Loucy (cell line): ENCODE measurements at regions not wholly inside any gene's neighbourhood (a gene's known extent, or its start where the extent isn't known, plus 50 kb on each side); places are given as distances from the start of the nearest gene placed in this dataset.

Experiments used
- H2AFZ ChIP-seq: fragments of 200-600 bp; sonication (generic); 2 replicates; pipeline ENCODE4 v1.6.0; 2016; ENCODE audit warnings: antibody characterized with exemption, mild to moderate bottlenecking, low read length, moderate library complexity
- H3F3A ChIP-seq: fragments of 200-600 bp; 2 replicates; pipeline ENCODE4 v1.6.0; 2016; ENCODE audit warnings: antibody characterized with exemption, low read depth, mild to moderate bottlenecking
- H3K27me3 ChIP-seq: fragments of 200-600 bp; sonication (generic); 2 replicates; pipeline ENCODE4 v1.6.1; 2014; ENCODE audit warnings: low read length, mild to moderate bottlenecking; ENCODE audit not compliant: insufficient read depth, poor library complexity, severe bottlenecking
- H3K36me3 ChIP-seq: fragments of 200-600 bp; sonication (generic); 2 replicates; pipeline ENCODE4 v1.6.1; 2016; ENCODE audit warnings: low read length; ENCODE audit not compliant: insufficient read depth
- H3K4me1 ChIP-seq: fragments of 200-600 bp; sonication (generic); 2 replicates; pipeline ENCODE4 v1.5.1; 2014; ENCODE audit warnings: low read length, mild to moderate bottlenecking; ENCODE audit not compliant: insufficient read depth, poor library complexity, severe bottlenecking
- H3K4me2 ChIP-seq: fragments of 200-600 bp; sonication (generic); 2 replicates; pipeline ENCODE4 v1.6.0; 2014; ENCODE audit warnings: antibody characterized with exemption, low read length, low read depth, mild to moderate bottlenecking; ENCODE audit not compliant: poor library complexity, severe bottlenecking
- H3K4me3 ChIP-seq: fragments of 200-600 bp; sonication (generic); 2 replicates; pipeline ENCODE4 v1.5.1; 2014; ENCODE audit warnings: low read length, mild to moderate bottlenecking, mixed read lengths; ENCODE audit not compliant: poor library complexity, severe bottlenecking
- H3K79me2 ChIP-seq: fragments of 200-600 bp; sonication (generic); 2 replicates; pipeline ENCODE4 v1.6.1; 2014; ENCODE audit warnings: low read length; ENCODE audit not compliant: insufficient read depth
- H3K9ac ChIP-seq: fragments of 200-600 bp; sonication (generic); 2 replicates; pipeline ENCODE4 v1.6.0; 2014; ENCODE audit warnings: mild to moderate bottlenecking, low read depth, low read length, moderate library complexity; ENCODE audit not compliant: poor library complexity, severe bottlenecking
- H3K9me2 ChIP-seq: fragments of 200-600 bp; sonication (generic); replicated peaks from 2 replicates; pipeline ENCODE4 v1.6.1; 2016; ENCODE audit warnings: low read depth, low read length, mixed read lengths
- H3K9me3 ChIP-seq: fragments of 200-600 bp; sonication (generic); 2 replicates; pipeline ENCODE4 v1.6.1; 2014; ENCODE audit warnings: mild to moderate bottlenecking, antibody characterized with exemption, low read length, low read depth; ENCODE audit not compliant: insufficient read depth
- H4K20me1 ChIP-seq: fragments of 200-600 bp; sonication (generic); 2 replicates; pipeline ENCODE4 v1.6.0; 2014; ENCODE audit warnings: antibody characterized with exemption, low read length, mild to moderate bottlenecking; ENCODE audit not compliant: insufficient read depth, poor library complexity, severe bottlenecking
- CTCF ChIP-seq: fragments of 200-600 bp; sonication (generic); conservative IDR thresholded peaks from 2 replicates; pipeline ENCODE4 v1.5.1; 2014; ENCODE audit warnings: mild to moderate bottlenecking, antibody characterized with exemption, low read length
- EZH2phosphoT487 ChIP-seq: fragments of 200-600 bp; IDR thresholded peaks from 2 replicates; pipeline ENCODE4 v1.6.1; 2018; ENCODE audit warnings: antibody characterized with exemption, mild to moderate bottlenecking, moderate library complexity, borderline replicate concordance

GRCh38 chr16:73527187-73527586 lies 479.3 kb upstream of the ZFHX3 start:
- Histone ChIP-seq H3F3A (no peaks in the 10 kb centered on the region), H3K36me3 (no peaks in the 10 kb centered on the region), H3K79me2 (no peaks in the 10 kb centered on the region), H3K4me2 (no peak overlapping the region), H3K9me2 (no peaks in the 10 kb centered on the region), H2AFZ (no peak overlapping the region), H3K4me1 (no peaks in the 10 kb centered on the region), H3K9me3 (no peaks in the 10 kb centered on the region), H4K20me1 (no peaks in the 10 kb centered on the region), H3K4me3 (no peak overlapping the region), H3K9ac (no peak overlapping the region), H3K27me3 (no peaks in the 10 kb centered on the region)
- TF ChIP-seq EZH2phosphoT487, result no peak
- peak; percentile 49 for TF ChIP-seq CTCF

- Histone ChIP-seq H3K9me2 (no peaks in the 10 kb centered on the region), H3K79me2 (no peaks in the 10 kb centered on the region), H3K36me3 (no peaks in the 10 kb centered on the region), H2AFZ (no peak overlapping the region), H3K4me1 (no peaks in the 10 kb centered on the region), H3K4me2 (no peak overlapping the region), H3K4me3 (no peak overlapping the region), H3F3A (no peaks in the 10 kb centered on the region), H3K9me3 (no peaks in the 10 kb centered on the region), H3K9ac (no peak overlapping the region), H3K27me3 (no peaks in the 10 kb centered on the region), H4K20me1 (no peaks in the 10 kb centered on the region)
- TF ChIP-seq CTCF (no peak), EZH2phosphoT487 (no peak)
Measured at GRCh38 chr16:73526011-73526804, 478.3 kb upstream of the ZFHX3 start.

GRCh38 chr16:73523209-73523608 lies 475.3 kb upstream of the ZFHX3 start:
- H3K9ac ChIP-seq, result no peak overlapping the region
- no peaks in the 10 kb centered on the region for H3K79me2 ChIP-seq
- H4K20me1 ChIP-seq, result no peaks in the 10 kb centered on the region
- H2AFZ ChIP-seq, result no peak overlapping the region
- H3K4me2 ChIP-seq, result peak overlapping the region; percentile 18
- H3K27me3 ChIP-seq, result no peaks in the 10 kb centered on the region
- H3K36me3 ChIP-seq, result no peaks in the 10 kb centered on the region
- no peaks in the 10 kb centered on the region for H3K4me1 ChIP-seq
- no peaks in the 10 kb centered on the region for H3K9me2 ChIP-seq
- H3K9me3 ChIP-seq, result no peaks in the 10 kb centered on the region
- H3K4me3 ChIP-seq, result no peak overlapping the region
- TF ChIP-seq CTCF (no peak), EZH2phosphoT487 (no peak)
- H3F3A ChIP-seq, result no peaks in the 10 kb centered on the region
